22Rv1 (cell line): ENCODE measurements at regions not wholly inside any gene's neighbourhood (a gene's known extent, or its start where the extent isn't known, plus 50 kb on each side); places are given as distances from the start of the nearest gene placed in this dataset.

Source experiments
- ZFX ChIP-seq: fragments of 450-650 bp; IDR thresholded peaks from 2 replicates; pipeline ENCODE4 v1.6.1; 2017; ENCODE audit warnings: antibody characterized with exemption, borderline replicate concordance
- TF ChIP-seq, protein P1 (sequence below): fragments of 450-650 bp; IDR thresholded peaks from 2 replicates; pipeline ENCODE4 v1.5.1; 2017; ENCODE audit warnings: mild to moderate bottlenecking

- TF ChIP-seq, protein P1, sequence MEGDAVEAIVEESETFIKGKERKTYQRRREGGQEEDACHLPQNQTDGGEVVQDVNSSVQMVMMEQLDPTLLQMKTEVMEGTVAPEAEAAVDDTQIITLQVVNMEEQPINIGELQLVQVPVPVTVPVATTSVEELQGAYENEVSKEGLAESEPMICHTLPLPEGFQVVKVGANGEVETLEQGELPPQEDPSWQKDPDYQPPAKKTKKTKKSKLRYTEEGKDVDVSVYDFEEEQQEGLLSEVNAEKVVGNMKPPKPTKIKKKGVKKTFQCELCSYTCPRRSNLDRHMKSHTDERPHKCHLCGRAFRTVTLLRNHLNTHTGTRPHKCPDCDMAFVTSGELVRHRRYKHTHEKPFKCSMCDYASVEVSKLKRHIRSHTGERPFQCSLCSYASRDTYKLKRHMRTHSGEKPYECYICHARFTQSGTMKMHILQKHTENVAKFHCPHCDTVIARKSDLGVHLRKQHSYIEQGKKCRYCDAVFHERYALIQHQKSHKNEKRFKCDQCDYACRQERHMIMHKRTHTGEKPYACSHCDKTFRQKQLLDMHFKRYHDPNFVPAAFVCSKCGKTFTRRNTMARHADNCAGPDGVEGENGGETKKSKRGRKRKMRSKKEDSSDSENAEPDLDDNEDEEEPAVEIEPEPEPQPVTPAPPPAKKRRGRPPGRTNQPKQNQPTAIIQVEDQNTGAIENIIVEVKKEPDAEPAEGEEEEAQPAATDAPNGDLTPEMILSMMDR, result no peak
- no peak for TF ChIP-seq ZFX
These were observed 813.8 kb downstream of the RNF144A start for GRCh38 chr2:7730990-7731389.
